H9 (cell line): ENCODE measurements at regions not wholly inside any gene's neighbourhood (a gene's known extent, or its start where the extent isn't known, plus 50 kb on each side); places are given as distances from the start of the nearest gene placed in this dataset.

Source experiments
- DNase-seq: peaks from one replicate; pipeline ENCODE4 v3.0.0-alpha.2; 2017
- H2AFZ ChIP-seq: one replicate; pipeline ENCODE4 v1.6.1; 2013; ENCODE audit warnings: mild to moderate bottlenecking, low read length, control low read depth, moderate library complexity
- H2AK5ac ChIP-seq: 2 replicates; pipeline ENCODE4 v1.6.1; 2013; ENCODE audit warnings: low read length, control low read depth, mixed read lengths; ENCODE audit not compliant: insufficient read length
- H2BK120ac ChIP-seq: one replicate; pipeline ENCODE4 v1.6.1; 2013; ENCODE audit warnings: low read depth, mild to moderate bottlenecking, low read length, control low read depth, inconsistent platforms; ENCODE audit not compliant: poor library complexity, severe bottlenecking
- H2BK12ac ChIP-seq: 2 replicates; pipeline ENCODE4 v1.6.1; 2013; ENCODE audit warnings: low read length, control low read depth, mixed read lengths, low read depth; ENCODE audit not compliant: insufficient read length
- H2BK15ac ChIP-seq: 2 replicates; pipeline ENCODE4 v1.6.1; 2013; ENCODE audit warnings: low read depth, low read length, control low read depth
- H2BK20ac ChIP-seq: one replicate; pipeline ENCODE4 v1.6.1; 2013; ENCODE audit warnings: low read depth, mild to moderate bottlenecking, low read length, control low read depth, inconsistent platforms; ENCODE audit not compliant: poor library complexity, severe bottlenecking
- H2BK5ac ChIP-seq: 2 replicates; pipeline ENCODE4 v1.6.1; 2013; ENCODE audit warnings: low read length, control low read depth, mixed read lengths; ENCODE audit not compliant: insufficient read length
- H3K14ac ChIP-seq: 2 replicates; pipeline ENCODE4 v1.6.1; 2013; ENCODE audit warnings: low read length, control low read depth; ENCODE audit not compliant: insufficient read depth
- H3K18ac ChIP-seq: 2 replicates; pipeline ENCODE4 v1.6.1; 2013; ENCODE audit warnings: low read depth, mild to moderate bottlenecking, mixed read lengths, low read length, control low read depth; ENCODE audit not compliant: insufficient read length
- H3K23ac ChIP-seq: 2 replicates; pipeline ENCODE4 v1.6.1; 2013; ENCODE audit warnings: low read length, control low read depth, mixed read lengths, low read depth; ENCODE audit not compliant: insufficient read length
- H3K23me2 ChIP-seq: 2 replicates; pipeline ENCODE4 v1.6.1; 2013; ENCODE audit warnings: low read depth, mild to moderate bottlenecking, mixed read lengths, low read length, control low read depth; ENCODE audit not compliant: insufficient read length, poor library complexity, severe bottlenecking
- H3K27ac ChIP-seq: 2 replicates; pipeline ENCODE4 v1.5.1; 2013; ENCODE audit warnings: low read length, control low read depth, mixed read lengths, low read depth; ENCODE audit not compliant: insufficient read length
- H3K27me3 ChIP-seq: 2 replicates; pipeline ENCODE4 v1.6.1; 2013; ENCODE audit warnings: low read length, control low read depth, inconsistent platforms; ENCODE audit not compliant: insufficient read depth
- H3K4ac ChIP-seq: 2 replicates; pipeline ENCODE4 v1.6.1; 2013; ENCODE audit warnings: low read depth, mild to moderate bottlenecking, control low read depth, inconsistent platforms, low read length, moderate library complexity
- H3K4me1 ChIP-seq: 2 replicates; pipeline ENCODE4 v1.6.1; 2013; ENCODE audit warnings: low read length, control low read depth, inconsistent platforms; ENCODE audit not compliant: insufficient read depth
- H3K4me2 ChIP-seq: 2 replicates; pipeline ENCODE4 v1.6.1; 2013; ENCODE audit warnings: low read length, control low read depth, mixed read lengths; ENCODE audit not compliant: insufficient read length, insufficient read depth
- H3K56ac ChIP-seq: 2 replicates; pipeline ENCODE4 v1.6.1; 2013; ENCODE audit warnings: low read depth, mild to moderate bottlenecking, mixed read lengths, low read length, control low read depth; ENCODE audit not compliant: insufficient read length
- H3K79me1 ChIP-seq: 2 replicates; pipeline ENCODE4 v1.6.1; 2013; ENCODE audit warnings: low read depth, mild to moderate bottlenecking, moderate library complexity, low read length, control low read depth, inconsistent platforms; ENCODE audit not compliant: insufficient read depth, poor library complexity, severe bottlenecking
- H3K79me2 ChIP-seq: 2 replicates; pipeline ENCODE4 v1.6.1; 2013; ENCODE audit warnings: low read length, control low read depth, inconsistent platforms; ENCODE audit not compliant: insufficient read depth
- H3K9ac ChIP-seq: 2 replicates; pipeline ENCODE4 v1.6.1; 2013; ENCODE audit warnings: low read length, control low read depth, mixed read lengths; ENCODE audit not compliant: insufficient read length; ENCODE audit errors: extremely low read depth
- H3K9me3 ChIP-seq: one replicate; pipeline ENCODE4 v1.6.1; 2013; ENCODE audit warnings: low read depth, low read length, inconsistent platforms; ENCODE audit not compliant: control insufficient read depth
- H3T11ph ChIP-seq: one replicate; pipeline ENCODE4 v1.6.1; 2013; ENCODE audit warnings: mild to moderate bottlenecking, low read length, control low read depth, inconsistent platforms
- H4K20me1 ChIP-seq: one replicate; pipeline ENCODE4 v1.6.1; 2013; ENCODE audit not compliant: control insufficient read depth, insufficient read length, insufficient read depth
- H4K5ac ChIP-seq: 2 replicates; pipeline ENCODE4 v1.6.1; 2013; ENCODE audit warnings: low read depth, mild to moderate bottlenecking, mixed read lengths, low read length, control low read depth; ENCODE audit not compliant: insufficient read length
- H4K8ac ChIP-seq: replicated peaks from 2 replicates; pipeline ENCODE4 v1.6.1; 2013; ENCODE audit warnings: low read length, control low read depth, mixed read lengths, low read depth; ENCODE audit not compliant: insufficient read length
- H4K91ac ChIP-seq: 2 replicates; pipeline ENCODE4 v1.6.1; 2013; ENCODE audit warnings: low read depth, mild to moderate bottlenecking, moderate library complexity, mixed read lengths, low read length, control low read depth; ENCODE audit not compliant: insufficient read length
- H3K27ac Mint-ChIP-seq, 3 experiments: 2 replicates in 2 of 3; 3 replicates in 1 of 3; pipeline ENCODE4 v1.8.0; 2020 to 2021; ENCODE audit warnings: mixed read lengths in 3 of 3, mild to moderate bottlenecking in 1 of 3, moderate library complexity in 1 of 3
- H3K27me3 Mint-ChIP-seq: 2 replicates; pipeline ENCODE4 v1.8.0; 2021; ENCODE audit warnings: low read depth, mild to moderate bottlenecking, moderate library complexity, mixed read lengths
- H3K36me3 Mint-ChIP-seq, 3 experiments: 2 replicates in 2 of 3; 3 replicates in 1 of 3; pipeline ENCODE4 v1.8.0; 2020 to 2021; ENCODE audit warnings: low read depth in 3 of 3, mixed read lengths in 3 of 3; ENCODE audit not compliant: insufficient read depth in 1 of 3
- H3K4me1 Mint-ChIP-seq, 2 experiments: 2 replicates each; pipeline ENCODE4 v1.8.0; 2020; ENCODE audit warnings: mixed read lengths in 2 of 2
- H3K4me3 Mint-ChIP-seq, 2 experiments: 2 replicates in 1 of 2; 3 replicates in 1 of 2; pipeline ENCODE4 v1.8.0; 2020 to 2021; ENCODE audit warnings: mild to moderate bottlenecking in 2 of 2, mixed read lengths in 2 of 2, moderate library complexity in 1 of 2
- H3K9me3 Mint-ChIP-seq, 2 experiments: 2 replicates in 1 of 2; 3 replicates in 1 of 2; pipeline ENCODE4 v1.8.0; 2020; ENCODE audit warnings: mild to moderate bottlenecking in 2 of 2, mixed read lengths in 2 of 2, moderate library complexity in 1 of 2
- CTCF ChIP-seq: fragments of 200-600 bp; sonication (generic); conservative IDR thresholded peaks from 3 replicates; pipeline ENCODE4 v1.8.0; 2021; ENCODE audit warnings: antibody characterized with exemption, mild to moderate bottlenecking
- WGBS: extraction: QIAGEN DNeasy Blood & Tissue Kit; methylation state at CpG from one replicate; pipeline ENCODE4 v1.1.7; 2013; ENCODE audit warnings: missing lambda C conversion rate, low lambda C conversion rate, mixed read lengths; ENCODE audit not compliant: insufficient read length; ENCODE audit errors: extremely low coverage; 5-methylcytosine and 5-hydroxymethylcytosine counted together

GRCh38 chr20:7470912-7471311 is 469.3 kb downstream of the HAO1 start:
- Histone ChIP-seq H3T11ph (no peak overlapping the region), H3K9ac (no peak overlapping the region), H2BK15ac (no peak overlapping the region), H3K14ac (no peak overlapping the region), H4K5ac (no peak overlapping the region), H3K18ac (no peak overlapping the region), H4K8ac (no peak overlapping the region), H2AFZ (no peak overlapping the region), H2BK12ac (no peak overlapping the region), H3K4me2 (no peak overlapping the region), H2BK5ac (no peak overlapping the region), H2BK120ac (no peak overlapping the region), H3K79me2 (no peaks in the 10 kb centered on the region), H2AK5ac (no peak overlapping the region), H3K23ac (no peak overlapping the region), H3K56ac (no peak overlapping the region), H3K4ac (no peak overlapping the region), H3K79me1 (no peaks in the 10 kb centered on the region), H3K27ac (no peak overlapping the region), H3K9me3 (no peaks in the 10 kb centered on the region), H2BK20ac (no peak overlapping the region), H3K27me3 (no peaks in the 10 kb centered on the region), H4K91ac (no peak overlapping the region), H3K4me1 (no peaks in the 10 kb centered on the region; the same call in 1 of the 2 replicates), H4K20me1 (no peaks in the 10 kb centered on the region), H3K23me2 (no peaks in the 10 kb centered on the region)
- Mint-ChIP-seq H3K27ac (no peak overlapping the region), H3K4me3 (no peak overlapping the region), H3K9me3 (no peaks in the 10 kb centered on the region), H3K36me3 (no peaks in the 10 kb centered on the region; a peak in 1 of 7 replicates), H3K4me1 (peaks cover 4 to 5% of the 10 kb centered on the region in 2 experiments; a peak in 3 of 4 replicates), H3K27me3 (no peaks in the 10 kb centered on the region; the same call in none of the 2 replicates)
- whole genome bisulfite sequencing = no CpG with 5 or more reads among the region's 2 CpGs
- peak; percentile 48 for DNase-seq
- TF ChIP-seq CTCF = peak; percentile 27; the same call in 1 of the 3 replicates
